ENCODE measurements at regions not wholly inside any gene's neighbourhood (a gene's known extent, or its start where the extent isn't known, plus 50 kb on each side); places are given as distances from the start of the nearest gene placed in this dataset.

GRCh38 chr3:73885862-73886261 is 261.1 kb upstream of the PDZRN3 start:
- H3K4me1 ChIP-seq (ENCODE audit: control insufficient read depth, insufficient read depth, low read length), result no peaks in the 10 kb centered on the region
- in situ Hi-C loops (cut with MboI) (no loop called here), intact Hi-C loops (cut with micrococcal nuclease; ENCODE audit: unreplicated experiment) (no loop called here)
- RAD21 ChIA-PET (ENCODE audit: unreplicated experiment), result no interaction called here
- no peak overlapping the region for H2AFZ ChIP-seq (ENCODE audit: control insufficient read depth, low read depth, low read length)
- FAIRE-seq (no peak), ATAC-seq (no peak), DNase-seq (ENCODE audit: low read depth, low spot score) (no peak)
- SMC1A ChIA-PET (ENCODE audit: uncharacterized antibody, unreplicated experiment), result no interaction called here
- no peaks in the 10 kb centered on the region for H3K36me3 ChIP-seq (ENCODE audit: control insufficient read depth in 2 of 2, insufficient read depth in 2 of 2, low read length in 1 of 2)
- H3K27ac ChIP-seq (ENCODE audit: control insufficient read depth, insufficient read depth), result no peak overlapping the region
- TF ChIP-seq BMI1 (IDR thresholded peaks at IDR 0.05; ENCODE audit: borderline replicate concordance), result no peak
- TF ChIP-seq ZNF687 (IDR thresholded peaks at IDR 0.05), result no peak
- TF ChIP-seq NKRF (conservative IDR thresholded peaks at IDR 0.05), result no peak
- no peak for TF ChIP-seq ZZZ3 (IDR thresholded peaks at IDR 0.05; ENCODE audit: control insufficient read depth, insufficient read length, low read depth)
- no peak for TF ChIP-seq HSF1 (IDR thresholded peaks at IDR 0.05; ENCODE audit: low read depth, low read length)
- H3K9ac ChIP-seq (ENCODE audit: control insufficient read depth, insufficient read depth, low read length), result no peak overlapping the region
- H3K27me3 ChIP-seq (replicated peaks in 1 of 2; ENCODE audit: control insufficient read depth in 2 of 2, insufficient read depth in 2 of 2, low read length in 1 of 2), result no peaks in the 10 kb centered on the region
- CTCF ChIA-PET, result no interaction called here
- H3K9me3 ChIP-seq (replicated peaks; ENCODE audit: control insufficient read depth, insufficient read depth, low read length), result no peaks in the 10 kb centered on the region
- H3K79me2 ChIP-seq (ENCODE audit: control insufficient read depth, insufficient read depth, low read length), result no peaks in the 10 kb centered on the region
- POLR2A ChIA-PET, result no interaction called here
- no TSS peak for BruUV-seq (replicated peaks)
- H4K20me1 ChIP-seq (ENCODE audit: control insufficient read depth, insufficient read depth), result no peaks in the 10 kb centered on the region
- no peak overlapping the region for H3K4me3 ChIP-seq
- no peak overlapping the region for H3K4me2 ChIP-seq (ENCODE audit: control insufficient read depth, insufficient read depth)
- WGBS (ENCODE audit: insufficient coverage, insufficient replicate concordance, low lambda C conversion rate, missing lambda C conversion rate), result 0% methylated on average over 1 of the region's 1 CpG

All from GM12878 (cell line).